KOPT-K1 (cell line): ENCODE measurements at regions not wholly inside any gene's neighbourhood (a gene's known extent, or its start where the extent isn't known, plus 50 kb on each side); places are given as distances from the start of the nearest gene placed in this dataset.
"Not testable (repeated sequence)": the region's sequence is repeated elsewhere in the genome, so short reads cannot be mapped to it uniquely, and the experiment has no call there.

ENCODE experiments used
- H3K27ac ChIP-seq: fragments of 200-600 bp; sonication (generic); 2 replicates; pipeline ENCODE4 v1.5.1; 2016; ENCODE audit warnings: antibody characterized with exemption, mild to moderate bottlenecking, low read depth, low read length; ENCODE audit not compliant: poor library complexity, severe bottlenecking
- H3K36me3 ChIP-seq: fragments of 200-600 bp; sonication (generic); 2 replicates; pipeline ENCODE4 v1.5.1; 2017; ENCODE audit warnings: antibody characterized with exemption, mild to moderate bottlenecking, low read length, moderate library complexity; ENCODE audit not compliant: insufficient read depth
- H3K9me3 ChIP-seq: fragments of 200-600 bp; sonication (generic); 2 replicates; pipeline ENCODE4 v1.5.1; 2017; ENCODE audit warnings: antibody characterized with exemption, low read length, mild to moderate bottlenecking; ENCODE audit not compliant: insufficient read depth, poor library complexity, severe bottlenecking

DNA sequence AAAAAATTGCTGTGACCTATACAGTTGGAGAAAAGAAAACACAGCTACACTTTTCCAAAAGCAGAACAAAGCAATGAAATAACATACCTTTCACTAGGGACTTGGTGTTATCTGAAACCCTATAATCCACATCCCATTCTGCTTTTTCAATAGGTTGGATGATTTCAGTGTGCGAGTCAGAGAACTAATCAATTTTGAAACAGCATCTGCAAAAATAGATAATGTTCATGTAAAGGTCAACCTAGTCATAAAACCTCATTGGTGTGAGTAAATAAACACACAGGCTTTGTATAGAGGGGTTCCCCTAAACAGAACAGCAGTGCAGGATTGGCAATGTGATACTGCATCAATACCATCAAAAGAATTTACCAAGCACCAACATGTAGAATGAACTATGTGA, 173.0 kb upstream of the G2E3 start:
- no peaks in the 10 kb centered on the region for H3K9me3 ChIP-seq
- no peaks in the 10 kb centered on the region for H3K36me3 ChIP-seq
- no peak overlapping the region for H3K27ac ChIP-seq

GRCh38 chr14:30387871-30388270, 171.1 kb upstream of the G2E3 start:
- H3K36me3 ChIP-seq = no peaks in the 10 kb centered on the region
- no peaks in the 10 kb centered on the region for H3K9me3 ChIP-seq

DNA sequence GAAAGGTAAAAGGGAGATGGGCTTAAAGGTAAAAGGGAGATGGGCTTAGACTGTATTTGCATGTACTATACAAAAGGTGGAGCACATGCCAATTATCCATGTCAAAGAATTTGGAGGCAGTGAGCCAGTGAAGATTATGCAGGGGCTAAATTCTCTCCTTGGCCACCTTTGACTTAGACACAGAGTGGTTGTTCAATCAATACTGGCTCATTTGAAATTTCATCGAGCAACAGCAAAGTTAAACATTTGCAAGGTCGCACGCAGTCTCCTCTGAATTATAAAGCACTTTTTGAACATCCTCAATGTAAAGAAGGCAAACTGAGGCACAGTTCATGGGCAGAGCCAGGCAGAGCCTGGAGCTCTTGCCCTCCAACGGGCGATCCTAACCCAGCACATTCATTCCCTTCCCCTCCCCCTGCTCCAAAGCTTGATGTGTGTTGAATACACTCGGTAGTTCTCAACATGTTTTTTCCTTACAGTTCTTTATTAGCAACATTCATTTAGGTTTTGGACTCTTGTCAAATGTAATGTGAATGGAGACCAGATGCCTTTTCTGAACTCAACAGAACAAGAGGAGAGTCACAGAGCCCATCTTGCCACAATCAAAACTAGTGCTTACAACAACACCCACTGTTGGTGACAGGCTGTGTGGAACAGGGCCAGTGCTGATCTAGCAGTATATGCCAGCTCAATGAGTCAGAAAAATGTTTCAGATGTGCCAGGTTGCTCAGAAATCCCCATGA, 169.7 kb upstream of the G2E3 start:
- no peaks in the 10 kb centered on the region for H3K36me3 ChIP-seq
- H3K27ac ChIP-seq = no peak overlapping the region
- no peaks in the 10 kb centered on the region for H3K9me3 ChIP-seq

More at GRCh38 chr14:30387871-30388270, 171.1 kb upstream of the G2E3 start:
- H3K27ac ChIP-seq = no peak overlapping the region

DNA sequence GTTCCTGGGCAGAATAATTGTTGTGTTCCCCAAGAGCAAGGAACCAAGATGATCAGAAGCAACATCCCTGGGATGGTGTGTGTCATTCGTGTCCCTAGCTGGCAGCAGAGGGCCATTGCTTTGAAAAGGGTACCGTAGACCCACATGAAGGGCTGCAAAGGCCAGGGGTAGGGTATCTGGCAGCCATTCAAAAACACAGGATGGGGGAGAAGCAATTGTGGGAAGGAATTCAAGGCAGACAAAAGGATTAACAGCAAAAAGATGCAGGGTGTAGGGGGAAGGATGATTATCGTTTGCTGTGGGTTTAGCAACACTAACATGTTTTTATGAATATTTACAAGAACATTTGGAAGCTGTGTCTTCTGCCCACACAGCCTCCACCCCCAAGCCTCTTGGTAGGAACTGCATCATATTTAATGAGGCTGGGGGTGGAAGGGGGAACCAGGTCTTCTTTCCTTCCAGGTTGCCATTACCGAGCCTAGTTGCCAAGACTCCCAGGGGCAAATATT, 169.0 kb upstream of the G2E3 start:
- no peak overlapping the region for H3K27ac ChIP-seq
- H3K36me3 ChIP-seq = no peaks in the 10 kb centered on the region
- H3K9me3 ChIP-seq = no peaks in the 10 kb centered on the region

GRCh38 chr14:30395065-30395464, 163.9 kb upstream of the G2E3 start:
- no peaks in the 10 kb centered on the region for H3K36me3 ChIP-seq
- no peaks in the 10 kb centered on the region for H3K9me3 ChIP-seq

DNA sequence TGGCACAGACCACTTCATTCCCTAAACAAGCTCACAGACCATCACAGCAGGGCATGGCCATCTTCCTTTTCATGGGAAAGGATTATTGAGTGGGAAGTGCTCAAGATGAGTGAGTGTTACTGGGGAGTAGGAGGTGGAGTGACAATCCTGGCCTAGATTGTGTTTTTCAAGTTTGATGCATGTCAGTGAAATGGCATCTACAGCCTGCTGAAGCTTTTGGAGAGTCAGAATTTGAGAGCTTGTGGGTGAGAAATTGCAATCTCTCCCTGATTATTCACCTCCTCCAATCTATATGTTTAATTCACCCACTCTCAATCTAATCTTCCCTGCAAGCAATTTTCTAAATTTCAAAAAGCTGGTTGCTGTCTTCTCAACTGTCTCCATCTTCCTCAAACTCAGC, 156.1 kb upstream of the G2E3 start:
- H3K27ac ChIP-seq = no peak overlapping the region

More at GRCh38 chr14:30395065-30395464, 163.9 kb upstream of the G2E3 start:
- H3K27ac ChIP-seq = no peak overlapping the region

DNA sequence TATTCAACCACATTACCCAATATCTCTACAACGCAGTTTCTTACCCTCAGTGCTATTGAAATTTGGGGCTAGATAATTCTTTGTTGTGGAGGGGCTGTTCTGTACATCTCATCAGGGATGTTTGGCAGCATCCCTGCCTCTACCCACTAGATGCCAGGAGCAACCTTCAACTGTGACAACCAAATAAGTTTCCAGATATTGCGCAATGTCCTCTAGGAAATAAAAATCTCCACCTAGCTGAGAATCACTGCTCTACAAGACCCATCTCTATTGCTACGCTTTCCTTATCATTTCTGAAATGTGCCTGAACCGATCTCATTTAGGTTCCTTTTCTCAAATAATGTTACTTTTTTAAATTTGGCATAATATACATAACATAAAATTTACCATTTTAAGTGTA, 155.2 kb upstream of the G2E3 start:
- Histone ChIP-seq H3K27ac (no peak overlapping the region), H3K36me3 (no peaks in the 10 kb centered on the region), H3K9me3 (no peaks in the 10 kb centered on the region)

More for the DNA sequence above, 156.1 kb upstream of the G2E3 start:
- no peaks in the 10 kb centered on the region for H3K36me3 ChIP-seq
- H3K9me3 ChIP-seq = no peaks in the 10 kb centered on the region

- H3K9me3 ChIP-seq, H3K27ac ChIP-seq, H3K36me3 ChIP-seq: not testable (repeated sequence)
Measured at GRCh38 chr14:30409508-30410015, 149.4 kb upstream of the G2E3 start.

DNA sequence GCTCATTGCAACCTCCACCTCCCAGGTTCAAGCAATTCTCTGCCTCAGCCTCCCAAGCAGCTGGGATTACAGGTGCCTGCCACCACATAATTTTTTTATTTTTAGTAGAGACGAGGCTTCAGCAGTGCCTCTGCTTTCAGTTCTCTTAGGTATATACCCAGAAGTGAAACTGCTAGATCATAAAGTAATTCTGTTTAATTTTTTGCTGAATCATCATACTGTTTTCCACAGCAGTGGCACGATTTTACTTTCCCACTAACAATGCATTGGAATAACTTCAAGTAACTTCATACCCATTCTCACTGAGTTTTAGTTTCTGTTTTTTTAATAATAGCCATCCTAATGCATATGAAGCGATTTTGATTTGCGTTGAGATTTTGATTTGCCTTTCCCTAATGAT, 148.0 kb upstream of the G2E3 start:
- Histone ChIP-seq H3K36me3 (no peaks in the 10 kb centered on the region), H3K9me3 (peaks cover 6% of the 10 kb centered on the region), H3K27ac (no peak overlapping the region)

DNA sequence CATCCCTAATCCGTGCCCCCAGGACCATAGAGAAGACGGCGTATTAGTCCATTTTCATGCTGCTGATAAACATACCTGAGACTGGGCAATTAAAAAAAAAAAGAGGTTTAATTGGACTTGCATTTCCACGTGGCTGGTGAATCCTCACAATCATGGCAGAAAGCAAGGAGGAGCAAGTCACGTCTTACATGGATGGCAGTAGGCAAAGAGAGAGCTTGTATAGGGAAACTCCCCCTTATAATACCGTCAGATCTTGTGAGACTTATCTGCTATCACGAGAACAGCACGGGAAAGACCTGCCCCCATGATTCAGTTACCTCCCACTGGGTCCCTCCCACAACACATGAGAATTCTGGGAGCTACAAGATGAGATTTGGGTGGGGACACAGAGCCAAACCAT, 145.8 kb upstream of the G2E3 start:
- H3K27ac ChIP-seq, H3K36me3 ChIP-seq, H3K9me3 ChIP-seq: not testable (repeated sequence)

- no peak overlapping the region for H3K27ac ChIP-seq
- H3K36me3 ChIP-seq = no peaks in the 10 kb centered on the region
- H3K9me3 ChIP-seq = peaks cover 6% of the 10 kb centered on the region
Measured at GRCh38 chr14:30417121-30417520, 141.8 kb upstream of the G2E3 start.

DNA sequence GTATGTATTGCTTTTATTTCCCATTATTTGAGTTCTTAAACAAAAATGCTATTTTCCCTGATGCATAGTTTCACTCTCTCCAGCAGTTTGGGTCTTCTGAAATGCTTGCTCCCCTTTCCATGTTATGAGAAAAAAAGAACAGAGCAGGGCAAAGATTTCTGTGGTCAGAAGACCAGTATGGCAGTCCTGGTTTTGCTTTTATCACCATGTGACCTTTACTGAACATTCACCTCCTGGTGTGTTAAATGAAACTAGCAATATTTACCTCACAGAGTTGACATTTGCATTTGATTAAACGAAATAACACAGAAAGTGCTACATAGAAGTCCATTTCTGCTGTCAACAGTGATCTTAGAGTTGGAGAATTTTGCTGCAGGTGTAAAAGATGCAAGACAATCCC, 141.0 kb upstream of the G2E3 start:
- H3K27ac ChIP-seq = no peak overlapping the region
- no peaks in the 10 kb centered on the region for H3K36me3 ChIP-seq
- H3K9me3 ChIP-seq = peaks cover 4% of the 10 kb centered on the region

DNA sequence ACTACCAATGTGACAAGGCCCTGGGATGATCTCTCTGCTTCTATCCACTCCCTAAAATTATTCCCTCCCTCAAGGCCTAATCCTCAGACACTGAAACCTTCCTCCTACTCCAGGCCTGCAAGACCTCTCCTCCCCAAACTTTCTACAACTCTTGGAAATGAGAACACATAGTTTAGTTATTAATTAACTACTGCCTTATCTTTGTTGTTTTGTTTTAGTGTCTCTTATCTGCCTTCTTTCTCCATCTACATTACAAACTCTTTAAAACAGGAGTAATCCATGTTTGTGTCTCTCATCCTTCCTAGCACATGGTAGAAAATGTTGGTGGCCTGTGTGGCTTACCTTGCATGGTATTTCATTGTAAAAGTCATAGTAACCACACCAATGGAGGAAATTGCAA, 139.9 kb upstream of the G2E3 start:
- Histone ChIP-seq H3K9me3 (no peaks in the 10 kb centered on the region), H3K27ac (no peak overlapping the region), H3K36me3 (no peaks in the 10 kb centered on the region)

- Histone ChIP-seq H3K36me3 (no peaks in the 10 kb centered on the region), H3K27ac (no peak overlapping the region), H3K9me3 (no peaks in the 10 kb centered on the region)
Measured at GRCh38 chr14:30420515-30420914, 138.4 kb upstream of the G2E3 start.

- no peaks in the 10 kb centered on the region for H3K9me3 ChIP-seq
- no peak overlapping the region for H3K27ac ChIP-seq
- no peaks in the 10 kb centered on the region for H3K36me3 ChIP-seq
Measured at GRCh38 chr14:30426463-30426862, 132.5 kb upstream of the G2E3 start.

GRCh38 chr14:30427401-30427800, 131.6 kb upstream of the G2E3 start:
- Histone ChIP-seq H3K36me3 (no peaks in the 10 kb centered on the region), H3K27ac (no peak overlapping the region), H3K9me3 (no peaks in the 10 kb centered on the region)
